ENCODE measurements at regions not wholly inside any gene's neighbourhood (a gene's known extent, or its start where the extent isn't known, plus 50 kb on each side); places are given as distances from the start of the nearest gene placed in this dataset.

GRCh38 chr2:33660416-33661123 is 61.5 kb upstream of the FAM98A start:
- TF ChIP-seq CTCF (IDR thresholded peaks at IDR 0.05), result no peak
- no peak for TF ChIP-seq POLR2AphosphoS5 (IDR thresholded peaks at IDR 0.05)
- no peak for TF ChIP-seq POLR2A (IDR thresholded peaks at IDR 0.05)

Measured in prostate gland (tissue), 2 donors.